HepG2 (cell line): ENCODE measurements at regions not wholly inside any gene's neighbourhood (a gene's known extent, or its start where the extent isn't known, plus 50 kb on each side); places are given as distances from the start of the nearest gene placed in this dataset.

Experiments used
- ATAC-seq: fragments of 200-7000 bp; cut with Tn5 transposase; 3 replicates; pipeline ENCODE4 v1.9.1; 2020; ENCODE audit warnings: mild to moderate bottlenecking, moderate library complexity
- BruUV-seq: library from RNA; stranded (reverse); fragments of 400-500 nt; replicated peaks from 2 replicates; lab custom pipeline; 2021; lab: Mats Ljungman, UMichigan
- CTCF ChIA-PET: fragments of 300-600 bp; formaldehyde crosslinking; extraction: SDS; loops from one replicate; lab custom pipeline; 2021; ENCODE audit warnings: low total read pairs, inconsistent platforms, low intra/inter-chr PET ratio; lab: Yijun Ruan, JAX
- POLR2A ChIA-PET: fragments of 350-600 bp; sonication (Branson Sonifier 250); formaldehyde crosslinking; loops from one replicate; lab custom pipeline; 2020; ENCODE audit warnings: antibody characterized with exemption, inconsistent platforms; lab: Yijun Ruan, JAX
- DNase-seq: peaks from one replicate; pipeline ENCODE4 v3.0.0-alpha.2; 2015; ENCODE audit warnings: low spot score
- FAIRE-seq: peaks from 3 replicates; lab custom pipeline; 2011; peaks lifted over from hg19 to GRCh38; lab: Jason Lieb, UNC
- H2AFZ ChIP-seq: one replicate; pipeline ENCODE4 v1.6.1; 2011; ENCODE audit warnings: low read length, inconsistent platforms
- H3K27ac ChIP-seq: fragments of 300-600 bp; 3 replicates; pipeline ENCODE4 v1.8.0; 2011; ENCODE audit warnings: mixed run types, mild to moderate bottlenecking, mixed read lengths, low read length, inconsistent platforms; ENCODE audit not compliant: insufficient read depth; ENCODE audit errors: extremely low read length
- H3K27me3 ChIP-seq, 2 experiments: fragments of 200-600 bp in 1 of 2; 2 replicates in 1 of 2; 3 replicates in 1 of 2; pipeline versions ENCODE4 v1.6.0 to v1.8.0; 2011; ENCODE audit warnings: low read length in 2 of 2, mild to moderate bottlenecking in 2 of 2, moderate library complexity in 2 of 2, inconsistent platforms in 1 of 2; ENCODE audit not compliant: insufficient read depth in 2 of 2, control insufficient read depth in 1 of 2
- H3K36me3 ChIP-seq, 2 experiments: fragments of 200-600 bp in 1 of 2; replicated peaks in 1 of 2; 2 replicates in 1 of 2; 3 replicates in 1 of 2; pipeline versions ENCODE4 v1.5.1 to v1.8.0; 2011; ENCODE audit warnings: low read length in 2 of 2, inconsistent platforms in 1 of 2; ENCODE audit not compliant: insufficient read depth in 2 of 2, control insufficient read depth in 1 of 2
- H3K4me1 ChIP-seq: 2 replicates; pipeline ENCODE4 v1.5.1; 2012; ENCODE audit warnings: low read length, inconsistent platforms; ENCODE audit not compliant: insufficient read depth
- H3K4me2 ChIP-seq: 2 replicates; pipeline ENCODE4 v1.6.0; 2011; ENCODE audit warnings: low read depth, low read length, inconsistent platforms
- H3K4me3 ChIP-seq, 3 experiments: fragments of 200-600 bp in 1 of 3; sonication (generic), shearing (Covaris generic) in 1 of 3; replicated peaks in 1 of 3; 2 replicates each; pipeline ENCODE4 v1.5.1; 2011 to 2016; ENCODE audit warnings: low read length in 3 of 3, inconsistent platforms in 2 of 3, low read depth in 2 of 3, mild to moderate bottlenecking in 2 of 3, control low read depth in 1 of 3, mixed read lengths in 1 of 3; ENCODE audit not compliant: insufficient read depth in 1 of 3
- H3K79me2 ChIP-seq: one replicate; pipeline ENCODE4 v1.6.1; 2011; ENCODE audit warnings: low read length, inconsistent platforms; ENCODE audit not compliant: insufficient read depth
- H3K9ac ChIP-seq: 2 replicates; pipeline ENCODE4 v1.6.0; 2011; ENCODE audit warnings: mild to moderate bottlenecking, low read depth, low read length, inconsistent platforms; ENCODE audit not compliant: insufficient read depth
- H3K9me3 ChIP-seq: 2 replicates; pipeline ENCODE4 v1.5.1; 2012; ENCODE audit warnings: mild to moderate bottlenecking, low read length
- H4K20me1 ChIP-seq: 2 replicates; pipeline ENCODE4 v1.6.0; 2011; ENCODE audit warnings: inconsistent platforms, mild to moderate bottlenecking, low read length, moderate library complexity; ENCODE audit not compliant: insufficient read depth
- CHD4 ChIP-seq: fragments of 200-600 bp; sonication (generic); IDR thresholded peaks from 2 replicates; pipeline ENCODE4 v1.7.0; 2017; ENCODE audit warnings: mild to moderate bottlenecking, low read length, borderline replicate concordance
- DNMT1 ChIP-seq: sonication (generic); formaldehyde crosslinking; IDR thresholded peaks from 2 replicates; pipeline ENCODE4 v1.5.1; 2020; ENCODE audit warnings: mild to moderate bottlenecking, missing genetic modification reagents
- EEA1 ChIP-seq: sonication (generic); formaldehyde crosslinking; IDR thresholded peaks from 2 replicates; pipeline ENCODE4 v1.5.1; 2020; ENCODE audit warnings: mild to moderate bottlenecking, missing genetic modification reagents, borderline replicate concordance
- HNF4A ChIP-seq: sonication (generic); formaldehyde crosslinking; IDR thresholded peaks from 2 replicates; pipeline ENCODE4 v1.4.0; 2020; ENCODE audit warnings: missing genetic modification reagents
- HOXA3 ChIP-seq: sonication (generic); formaldehyde crosslinking; IDR thresholded peaks from 2 replicates; pipeline ENCODE4 v1.5.0; 2020; ENCODE audit warnings: missing genetic modification reagents
- NFIB ChIP-seq: sonication (generic); formaldehyde crosslinking; IDR thresholded peaks from 2 replicates; pipeline ENCODE4 v1.9.0; 2021; ENCODE audit warnings: missing genetic modification reagents, mild to moderate bottlenecking, borderline replicate concordance
- SP1 ChIP-seq, 2 experiments: fragments of 450-650 bp in 1 of 2; sonication (generic) in 1 of 2; formaldehyde crosslinking in 1 of 2; IDR thresholded peaks; 2 replicates each; pipeline versions ENCODE4 v1.4.0 to v1.6.1; 2016 to 2020; ENCODE audit warnings: missing genetic modification reagents in 1 of 2
- THAP11 ChIP-seq: IDR thresholded peaks from 2 replicates; pipeline ENCODE4 v1.6.1; 2016; ENCODE audit warnings: missing biosample characterization, missing genetic modification reagents
- ZNF33B ChIP-seq: sonication (generic); formaldehyde crosslinking; IDR thresholded peaks from 2 replicates; pipeline ENCODE4 v1.5.1; 2020; ENCODE audit warnings: mild to moderate bottlenecking, missing genetic modification reagents
- ZNF431 ChIP-seq: sonication (generic); formaldehyde crosslinking; IDR thresholded peaks from 2 replicates; pipeline ENCODE4 v1.9.0; 2022; ENCODE audit warnings: missing genetic modification reagents, low read depth, mild to moderate bottlenecking, borderline replicate concordance
- ZNF510 ChIP-seq: sonication (generic); formaldehyde crosslinking; IDR thresholded peaks from 2 replicates; pipeline ENCODE4 v1.4.0; 2020; ENCODE audit warnings: low read depth, mild to moderate bottlenecking, missing genetic modification reagents
- ZNF549 ChIP-seq: sonication (generic); formaldehyde crosslinking; IDR thresholded peaks from 2 replicates; pipeline ENCODE4 v1.5.0; 2020; ENCODE audit warnings: missing genetic modification reagents
- ZNF629 ChIP-seq: sonication (generic); formaldehyde crosslinking; conservative IDR thresholded peaks from 2 replicates; pipeline ENCODE4 v1.5.0; 2020; ENCODE audit warnings: missing genetic modification reagents
- ZNF749 ChIP-seq: sonication (generic); formaldehyde crosslinking; IDR thresholded peaks from 2 replicates; pipeline ENCODE4 v1.8.0; 2022; ENCODE audit warnings: mild to moderate bottlenecking, missing genetic modification reagents, moderate library complexity, borderline replicate concordance
- WGBS: methylation state at CpG from one replicate; pipeline ENCODE4 v1.1.6; 2017; ENCODE audit warnings: low lambda C conversion rate; 5-methylcytosine and 5-hydroxymethylcytosine counted together
- in situ Hi-C: cut with HindIII; loops from 2 replicates; pipeline ENCODE4 v1.10.0; 2017; ENCODE audit warnings: low pct_unique_long_range_greater_than_20kb; ENCODE audit not compliant: extremely low pct_ligation_motif_present
- intact Hi-C: fragments of 100-400 bp; cut with micrococcal nuclease; formaldehyde crosslinking; loops from one replicate; pipeline ENCODE4 v1.10.0; 2022; ENCODE audit not compliant: unreplicated experiment
- TF ChIP-seq, protein P1 (sequence below): sonication (generic); formaldehyde crosslinking; IDR thresholded peaks from 2 replicates; pipeline ENCODE4 v1.8.1; 2023; ENCODE audit warnings: missing genetic modification reagents, inconsistent platforms, borderline replicate concordance
- TF ChIP-seq, protein P2 (sequence below): sonication (generic); formaldehyde crosslinking; IDR thresholded peaks from 2 replicates; pipeline ENCODE4 v1.4.0; 2020; ENCODE audit warnings: missing genetic modification reagents
- TF ChIP-seq, protein P3 (sequence below): IDR thresholded peaks from 2 replicates; pipeline ENCODE4 v1.6.1; 2016; ENCODE audit warnings: mild to moderate bottlenecking

DNA sequence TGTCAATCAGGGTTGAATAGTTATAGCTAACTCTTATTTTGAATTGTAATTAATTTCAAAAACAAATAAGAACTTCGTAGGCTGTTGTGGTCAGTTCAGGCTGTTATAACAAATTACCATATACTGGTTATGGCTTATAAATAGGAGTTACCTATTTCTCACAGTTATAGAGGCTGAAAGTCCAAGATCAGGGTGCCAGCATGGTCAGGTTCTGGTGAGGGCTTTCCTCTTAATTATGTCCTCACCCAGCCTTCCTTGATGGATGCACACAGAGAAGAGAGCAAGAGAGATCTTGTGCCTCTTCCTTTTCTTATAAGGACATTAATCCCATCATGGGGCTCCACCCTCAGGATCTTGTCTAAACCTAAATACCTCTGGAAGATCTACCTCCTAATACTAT, 265.9 kb upstream of the SUCLG2 start:
- no TSS peak for BruUV-seq
- Histone ChIP-seq H3K9ac (no peak overlapping the region), H3K27me3 (no peaks in the 10 kb centered on the region), H3K4me2 (no peak overlapping the region), H2AFZ (no peak overlapping the region), H3K4me3 (no peak overlapping the region), H3K4me1 (no peaks in the 10 kb centered on the region), H4K20me1 (no peaks in the 10 kb centered on the region), H3K27ac (no peak overlapping the region), H3K36me3 (no peaks in the 10 kb centered on the region), H3K79me2 (no peaks in the 10 kb centered on the region), H3K9me3 (no peaks in the 10 kb centered on the region)
- ChIA-PET CTCF (no interaction called here), POLR2A (no interaction called here)
- WGBS: 0% methylated on average over 1 of the region's 1 CpG
- in situ Hi-C loops (no loop called here), intact Hi-C loops (no loop called here)
- DNase-seq: no peak
- TF ChIP-seq, protein P1, sequence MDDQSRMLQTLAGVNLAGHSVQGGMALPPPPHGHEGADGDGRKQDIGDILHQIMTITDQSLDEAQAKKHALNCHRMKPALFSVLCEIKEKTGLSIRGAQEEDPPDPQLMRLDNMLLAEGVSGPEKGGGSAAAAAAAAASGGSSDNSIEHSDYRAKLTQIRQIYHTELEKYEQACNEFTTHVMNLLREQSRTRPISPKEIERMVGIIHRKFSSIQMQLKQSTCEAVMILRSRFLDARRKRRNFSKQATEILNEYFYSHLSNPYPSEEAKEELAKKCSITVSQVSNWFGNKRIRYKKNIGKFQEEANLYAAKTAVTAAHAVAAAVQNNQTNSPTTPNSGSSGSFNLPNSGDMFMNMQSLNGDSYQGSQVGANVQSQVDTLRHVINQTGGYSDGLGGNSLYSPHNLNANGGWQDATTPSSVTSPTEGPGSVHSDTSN: no peak
- TF ChIP-seq ZNF510 (no peak), ZNF549 (no peak), CHD4 (no peak), ZNF431 (CRISPR knock-in tag) (no peak), SP1 (IDR thresholded peaks at IDR 0.05) (no peak), SP1 (CRISPR knock-in tag; IDR thresholded peaks at IDR 0.05) (no peak), DNMT1 (no peak)
- TF ChIP-seq, protein P2, sequence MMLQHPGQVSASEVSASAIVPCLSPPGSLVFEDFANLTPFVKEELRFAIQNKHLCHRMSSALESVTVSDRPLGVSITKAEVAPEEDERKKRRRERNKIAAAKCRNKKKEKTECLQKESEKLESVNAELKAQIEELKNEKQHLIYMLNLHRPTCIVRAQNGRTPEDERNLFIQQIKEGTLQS (CRISPR knock-in tag): no peak
- no peak for ATAC-seq
- FAIRE-seq: no peak

DNA sequence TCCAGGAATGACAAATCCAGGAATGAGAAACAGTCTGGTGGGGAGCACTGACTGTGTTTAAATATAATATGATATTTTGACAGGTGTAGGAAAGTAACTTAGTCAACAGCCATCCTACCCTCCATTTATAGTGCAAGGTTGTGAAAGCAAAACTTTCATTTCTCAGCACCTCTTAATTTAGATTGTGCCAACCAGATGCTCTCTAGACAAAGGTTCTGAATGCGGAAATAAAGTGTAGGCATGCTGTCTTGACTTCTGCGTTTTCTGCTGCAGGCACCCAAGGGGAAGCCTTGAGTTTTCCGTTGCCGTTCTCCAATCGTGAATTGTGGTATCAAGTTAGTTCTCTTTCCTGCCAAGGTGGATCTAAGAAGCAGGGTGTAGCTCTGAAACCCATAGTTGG, 261.9 kb upstream of the SUCLG2 start:
- ChIA-PET CTCF (no interaction called here), POLR2A (no interaction called here)
- 14% methylated on average over 5 of the region's 5 CpGs for WGBS

More for the DNA sequence above, 261.9 kb upstream of the SUCLG2 start:
- DNase-seq (no peak), ATAC-seq (no peak), FAIRE-seq (no peak)
- Histone ChIP-seq H3K27ac (no peak overlapping the region), H3K9me3 (no peaks in the 10 kb centered on the region), H4K20me1 (no peaks in the 10 kb centered on the region), H3K9ac (no peak overlapping the region), H3K4me3 (no peak overlapping the region), H3K4me1 (no peaks in the 10 kb centered on the region), H3K36me3 (no peaks in the 10 kb centered on the region), H3K79me2 (no peaks in the 10 kb centered on the region), H2AFZ (no peak overlapping the region), H3K27me3 (no peaks in the 10 kb centered on the region), H3K4me2 (no peak overlapping the region)
- no TSS peak for BruUV-seq
- in situ Hi-C loops (no loop called here), intact Hi-C loops (no loop called here)
- TF ChIP-seq EEA1 (CRISPR knock-in tag) (no peak), ZNF33B (no peak), HOXA3 (no peak), ZNF629 (CRISPR knock-in tag) (no peak), ZNF749 (no peak), HNF4A (CRISPR knock-in tag) (no peak), NFIB (CRISPR knock-in tag) (no peak), THAP11 (CRISPR knock-in tag) (no peak)
- TF ChIP-seq, protein P3, sequence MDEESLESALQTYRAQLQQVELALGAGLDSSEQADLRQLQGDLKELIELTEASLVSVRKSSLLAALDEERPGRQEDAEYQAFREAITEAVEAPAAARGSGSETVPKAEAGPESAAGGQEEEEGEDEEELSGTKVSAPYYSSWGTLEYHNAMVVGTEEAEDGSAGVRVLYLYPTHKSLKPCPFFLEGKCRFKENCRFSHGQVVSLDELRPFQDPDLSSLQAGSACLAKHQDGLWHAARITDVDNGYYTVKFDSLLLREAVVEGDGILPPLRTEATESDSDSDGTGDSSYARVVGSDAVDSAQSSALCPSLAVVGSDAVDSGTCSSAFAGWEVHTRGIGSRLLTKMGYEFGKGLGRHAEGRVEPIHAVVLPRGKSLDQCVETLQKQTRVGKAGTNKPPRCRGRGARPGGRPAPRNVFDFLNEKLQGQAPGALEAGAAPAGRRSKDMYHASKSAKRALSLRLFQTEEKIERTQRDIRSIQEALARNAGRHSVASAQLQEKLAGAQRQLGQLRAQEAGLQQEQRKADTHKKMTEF: no peak
